ENCODE measurements at regions not wholly inside any gene's neighbourhood (a gene's known extent, or its start where the extent isn't known, plus 50 kb on each side); places are given as distances from the start of the nearest gene placed in this dataset.

- TF ChIP-seq BRCA1 (IDR thresholded peaks at IDR 0.05) (no peak), BRCA1 (CRISPR knock-in tag; IDR thresholded peaks at IDR 0.05) (no peak), CBX3 (IDR thresholded peaks at IDR 0.05; ENCODE audit: borderline replicate concordance in 1 of 2, low read length in 2 of 2) (0 out of 3 replicates have a peak, but pooled peaks of 1 of the 2 experiments have one; percentile 18), ZNF316 (IDR thresholded peaks at IDR 0.05) (no peak), EHMT2 (IDR thresholded peaks at IDR 0.05) (peak; percentile 76; the same call in 1 of the 2 replicates), WHSC1 (IDR thresholded peaks at IDR 0.05; ENCODE audit: low read length) (no peak), TRIM24 (IDR thresholded peaks at IDR 0.05) (0 out of 4 replicates have a peak, but pooled peaks of 1 of the 2 experiments have one; percentile 23), GABPB1 (CRISPR knock-in tag; IDR thresholded peaks at IDR 0.05) (peak; percentile 63; the same call in 1 of the 2 replicates), ZNF507 (tag; conservative IDR thresholded peaks at IDR 0.05) (no peak), GATA2 (CRISPR knock-in tag; IDR thresholded peaks at IDR 0.05) (no peak), ELF1 (tag; IDR thresholded peaks at IDR 0.05) (peak; percentile 64; the same call in 1 of the 2 replicates), GABPA (tag; conservative IDR thresholded peaks at IDR 0.05; ENCODE audit: low read depth) (peak; percentile 92), ZHX1 (conservative IDR thresholded peaks at IDR 0.05; ENCODE audit: low read length) (no peak), FOSL1 (tag; conservative IDR thresholded peaks at IDR 0.05) (no peak), MEIS2 (IDR thresholded peaks at IDR 0.05; ENCODE audit: partially characterized antibody) (no peak), TGIF2 (CRISPR knock-in tag; IDR thresholded peaks at IDR 0.05) (no peak), ZNF830 (CRISPR knock-in tag; IDR thresholded peaks at IDR 0.05) (no peak), SIN3B (IDR thresholded peaks at IDR 0.05; ENCODE audit: low read depth) (no peak), MLLT1 (IDR thresholded peaks at IDR 0.05) (no peak), DIDO1 (tag; IDR thresholded peaks at IDR 0.05; ENCODE audit: low read depth) (peak; percentile 88), CBX5 (IDR thresholded peaks at IDR 0.05; ENCODE audit: borderline replicate concordance, low read depth) (0 out of 2 replicates have a peak, but pooled peaks have one; percentile 43), RCOR1 (IDR thresholded peaks at IDR 0.05; ENCODE audit: borderline replicate concordance in 1 of 2, low read depth in 2 of 2, low read length in 2 of 2) (no peak)
- TF ChIP-seq, protein P1, sequence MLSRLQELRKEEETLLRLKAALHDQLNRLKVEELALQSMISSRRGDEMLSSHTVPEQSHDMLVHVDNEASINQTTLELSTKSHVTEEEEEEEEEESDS (CRISPR knock-in tag; IDR thresholded peaks at IDR 0.05): no peak
- TF ChIP-seq, protein P2, sequence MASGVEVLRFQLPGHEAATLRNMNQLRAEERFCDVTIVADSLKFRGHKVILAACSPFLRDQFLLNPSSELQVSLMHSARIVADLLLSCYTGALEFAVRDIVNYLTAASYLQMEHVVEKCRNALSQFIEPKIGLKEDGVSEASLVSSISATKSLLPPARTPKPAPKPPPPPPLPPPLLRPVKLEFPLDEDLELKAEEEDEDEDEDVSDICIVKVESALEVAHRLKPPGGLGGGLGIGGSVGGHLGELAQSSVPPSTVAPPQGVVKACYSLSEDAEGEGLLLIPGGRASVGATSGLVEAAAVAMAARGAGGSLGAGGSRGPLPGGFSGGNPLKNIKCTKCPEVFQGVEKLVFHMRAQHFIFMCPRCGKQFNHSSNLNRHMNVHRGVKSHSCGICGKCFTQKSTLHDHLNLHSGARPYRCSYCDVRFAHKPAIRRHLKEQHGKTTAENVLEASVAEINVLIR (CRISPR knock-in tag; IDR thresholded peaks at IDR 0.05): no peak
Measured at GRCh38 chr2:129443235-129443864, 536.1 kb upstream of the RAB6C start (continued).
